H1 (cell line): ENCODE measurements at regions not wholly inside any gene's neighbourhood (a gene's known extent, or its start where the extent isn't known, plus 50 kb on each side); places are given as distances from the start of the nearest gene placed in this dataset.
A peak's percentile ranks its signal among the peaks of the same experiment; 100 is the strongest.

Experiments used
- CTCF ChIA-PET: fragments of 300-600 bp; sonication (Branson Sonifier 250); formaldehyde crosslinking; loops from one replicate; lab custom pipeline; 2021; ENCODE audit not compliant: partially characterized antibody; lab: Charles Lee
- POLR2A ChIA-PET: fragments of 300-600 bp; sonication (Branson Sonifier 250); formaldehyde crosslinking; loops from one replicate; lab custom pipeline; 2021; ENCODE audit warnings: inconsistent platforms; ENCODE audit not compliant: partially characterized antibody; lab: Charles Lee
- DNase-seq, 2 experiments: peaks; one replicate each; pipeline versions ENCODE4 v3.0.0 to v3.0.0-alpha.2; 2010 to 2022; ENCODE audit warnings: low spot score in 2 of 2, low read depth in 1 of 2, mixed read lengths in 1 of 2
- FAIRE-seq: peaks from 2 replicates; lab custom pipeline; 2011; peaks lifted over from hg19 to GRCh38; lab: Jason Lieb, UNC
- H2AFZ ChIP-seq: 2 replicates; pipeline ENCODE4 v1.8.1; 2012; ENCODE audit warnings: low read length, inconsistent platforms
- H2AK5ac ChIP-seq: 2 replicates; pipeline ENCODE4 v1.6.1; 2013; ENCODE audit warnings: low read depth, low read length
- H2BK120ac ChIP-seq: replicated peaks from 2 replicates; pipeline ENCODE3; 2013; ENCODE audit warnings: low read depth, low read length, inconsistent platforms
- H2BK12ac ChIP-seq: 2 replicates; pipeline ENCODE4 v1.6.1; 2013; ENCODE audit warnings: low read depth, low read length
- H2BK15ac ChIP-seq: 2 replicates; pipeline ENCODE4 v1.6.1; 2013; ENCODE audit warnings: low read length
- H2BK20ac ChIP-seq: 2 replicates; pipeline ENCODE4 v1.6.1; 2013; ENCODE audit warnings: low read length
- H2BK5ac ChIP-seq: 2 replicates; pipeline ENCODE4 v1.6.1; 2013; ENCODE audit warnings: low read depth, low read length
- H3K14ac ChIP-seq: 2 replicates; pipeline ENCODE4 v1.6.1; 2013; ENCODE audit warnings: inconsistent platforms; ENCODE audit not compliant: insufficient read length
- H3K18ac ChIP-seq: 2 replicates; pipeline ENCODE4 v1.6.1; 2013; ENCODE audit warnings: low read length; ENCODE audit errors: extremely low read depth
- H3K23ac ChIP-seq: 2 replicates; pipeline ENCODE4 v1.6.1; 2013; ENCODE audit warnings: inconsistent platforms; ENCODE audit not compliant: insufficient read length
- H3K23me2 ChIP-seq: 2 replicates; pipeline ENCODE4 v1.6.1; 2013; ENCODE audit warnings: low read depth, low read length
- H3K27ac ChIP-seq: 2 replicates; pipeline ENCODE4 v1.6.1; 2011; ENCODE audit warnings: low read depth, low read length, inconsistent platforms
- H3K27me3 ChIP-seq, 4 experiments: replicated peaks in 1 of 4; 1 replicate in 1 of 4; 2 replicates in 3 of 4; pipeline versions ENCODE4 v1.6.1 to v1.8.1; 2011 to 2013; ENCODE audit warnings: low read length in 3 of 4, mild to moderate bottlenecking in 3 of 4, inconsistent platforms in 2 of 4, mixed read lengths in 2 of 4, moderate library complexity in 1 of 4; ENCODE audit not compliant: control insufficient read depth in 3 of 4, insufficient read depth in 3 of 4; ENCODE audit errors: extremely low read depth in 1 of 4
- H3K36me3 ChIP-seq, 4 experiments: 2 replicates each; pipeline versions ENCODE4 v1.6.1 to v1.8.1; 2011 to 2013; ENCODE audit warnings: mild to moderate bottlenecking in 4 of 4, low read length in 3 of 4, moderate library complexity in 2 of 4, control low read depth in 1 of 4, inconsistent platforms in 1 of 4; ENCODE audit not compliant: insufficient read depth in 4 of 4, control insufficient read depth in 2 of 4
- H3K4ac ChIP-seq: replicated peaks from 2 replicates; pipeline ENCODE3; 2013; ENCODE audit warnings: low read length, low read depth, mixed read lengths, inconsistent platforms; ENCODE audit not compliant: insufficient read length
- H3K4me1 ChIP-seq, 4 experiments: replicated peaks in 1 of 4; 1 replicate in 1 of 4; 2 replicates in 3 of 4; pipeline versions ENCODE4 v1.6.1 to v1.8.1; 2011 to 2013; ENCODE audit warnings: low read length in 3 of 4, inconsistent platforms in 2 of 4, mixed read lengths in 1 of 4; ENCODE audit not compliant: insufficient read depth in 4 of 4, control insufficient read depth in 3 of 4
- H3K4me2 ChIP-seq, 2 experiments: 2 replicates each; pipeline versions ENCODE4 v1.6.1 to v1.8.1; 2011 to 2013; ENCODE audit warnings: low read depth in 2 of 2, low read length in 2 of 2, control low read depth in 1 of 2, inconsistent platforms in 1 of 2, mild to moderate bottlenecking in 1 of 2; ENCODE audit not compliant: insufficient read depth in 1 of 2
- H3K4me3 ChIP-seq, 4 experiments: fragments of 200-600, 300-600 bp in 1 of 4; sonication (generic), shearing (Covaris generic), sonication (Bioruptor Twin) in 1 of 4; 2 replicates each; pipeline versions ENCODE4 v1.5.1 to v1.8.1; 2011 to 2016; ENCODE audit warnings: low read length in 4 of 4, low read depth in 3 of 4, control low read depth in 2 of 4, inconsistent platforms in 2 of 4, mild to moderate bottlenecking in 2 of 4, mixed read lengths in 1 of 4, moderate library complexity in 1 of 4; ENCODE audit not compliant: insufficient read depth in 2 of 4; ENCODE audit errors: extremely low read depth in 1 of 4
- H3K56ac ChIP-seq: replicated peaks from 2 replicates; pipeline ENCODE3; 2013; ENCODE audit warnings: low read depth, mild to moderate bottlenecking, mixed read lengths, low read length, inconsistent platforms; ENCODE audit not compliant: insufficient read length
- H3K79me1 ChIP-seq: 2 replicates; pipeline ENCODE4 v1.6.1; 2013; ENCODE audit warnings: low read depth, low read length, control low read depth
- H3K79me2 ChIP-seq, 2 experiments: 2 replicates each; pipeline versions ENCODE4 v1.6.1 to v1.8.1; 2012 to 2013; ENCODE audit warnings: low read length in 2 of 2, mild to moderate bottlenecking in 2 of 2, inconsistent platforms in 1 of 2; ENCODE audit not compliant: insufficient read depth in 2 of 2, control insufficient read depth in 1 of 2
- H3K9ac ChIP-seq, 4 experiments: replicated peaks in 1 of 4; 1 replicate in 1 of 4; 2 replicates in 3 of 4; pipeline versions ENCODE4 v1.6.1 to v1.8.1; 2011 to 2013; ENCODE audit warnings: low read depth in 3 of 4, low read length in 3 of 4, control low read depth in 2 of 4, mild to moderate bottlenecking in 2 of 4, moderate library complexity in 2 of 4, inconsistent platforms in 1 of 4; ENCODE audit errors: extremely low read depth in 1 of 4
- H3K9me3 ChIP-seq, 2 experiments: 2 replicates each; pipeline versions ENCODE4 v1.6.1 to v1.8.1; 2012 to 2013; ENCODE audit warnings: mild to moderate bottlenecking in 2 of 2, moderate library complexity in 2 of 2, control low read depth in 1 of 2, inconsistent platforms in 1 of 2, low read depth in 1 of 2, low read length in 1 of 2, mixed read lengths in 1 of 2; ENCODE audit not compliant: insufficient read depth in 2 of 2
- H4K20me1 ChIP-seq, 2 experiments: replicated peaks in 1 of 2; 2 replicates each; pipeline versions ENCODE3 to v1.8.1; 2011 to 2013; ENCODE audit warnings: inconsistent platforms in 2 of 2, low read length in 2 of 2, mild to moderate bottlenecking in 1 of 2; ENCODE audit not compliant: insufficient read depth in 2 of 2, control insufficient read depth in 1 of 2
- H4K5ac ChIP-seq: 2 replicates; pipeline ENCODE4 v1.6.1; 2013; ENCODE audit warnings: low read length, low read depth, mixed read lengths, inconsistent platforms; ENCODE audit not compliant: insufficient read length
- H4K8ac ChIP-seq: 2 replicates; pipeline ENCODE4 v1.8.0; 2013; ENCODE audit warnings: mild to moderate bottlenecking, moderate library complexity, low read length, inconsistent platforms; ENCODE audit not compliant: insufficient read depth; ENCODE audit errors: extremely low read depth
- H4K91ac ChIP-seq: replicated peaks from 2 replicates; pipeline ENCODE3; 2013; ENCODE audit warnings: low read length, mixed read lengths, inconsistent platforms; ENCODE audit not compliant: insufficient read length
- CTCF ChIP-seq, 3 experiments: IDR thresholded peaks; 1 replicate in 2 of 3; 2 replicates in 1 of 3; pipeline versions ENCODE4 v1.5.1 to v1.6.1; 2011; ENCODE audit warnings: low read length in 3 of 3, mild to moderate bottlenecking in 3 of 3, inconsistent platforms in 2 of 3, low read depth in 1 of 3, moderate library complexity in 1 of 3; ENCODE audit not compliant: insufficient read depth in 1 of 3; ENCODE audit errors: control extremely low read depth in 1 of 3
- RAD21 ChIP-seq, 2 experiments: IDR thresholded peaks in 1 of 2; conservative IDR thresholded peaks in 1 of 2; 2 replicates each; pipeline ENCODE4 v1.6.1; 2011; ENCODE audit warnings: low read depth in 2 of 2, low read length in 2 of 2, improper control_type of control experiment in 1 of 2, inconsistent platforms in 1 of 2, mild to moderate bottlenecking in 1 of 2, moderate library complexity in 1 of 2
- SP4 ChIP-seq: IDR thresholded peaks from 2 replicates; pipeline ENCODE4 v1.6.1; 2012; ENCODE audit warnings: low read length, inconsistent platforms
- WGBS, 2 experiments: shearing (Covaris generic) in 1 of 2; methylation state at CpG; one replicate each; pipeline versions ENCODE4 v1.1.6 to v1.1.7; 2013 to 2015; ENCODE audit warnings: low lambda C conversion rate in 2 of 2, mixed read lengths in 2 of 2, inconsistent platforms in 1 of 2, low coverage in 1 of 2, missing lambda C conversion rate in 1 of 2; ENCODE audit not compliant: insufficient replicate concordance in 2 of 2, insufficient coverage in 1 of 2, insufficient read length in 1 of 2; ENCODE audit errors: extremely low coverage in 1 of 2, missing lambda C conversion rate in 1 of 2; 5-methylcytosine and 5-hydroxymethylcytosine counted together

- WGBS, 2 experiments, result 84% methylated on average over 8 of the region's 8 CpGs; no CpG with 5 or more reads in 1 of the 2 experiments
- Histone ChIP-seq H2BK5ac (no peak overlapping the region), H2BK12ac (no peak overlapping the region), H3K18ac (no peak overlapping the region), H3K27ac (no peak overlapping the region), H4K8ac (no peak overlapping the region), H3K4me2 (no peak overlapping the region), H3K79me2 (no peaks in the 10 kb centered on the region), H3K9ac (no peak overlapping the region), H3K4me3 (no peak overlapping the region), H3K36me3 (no peaks in the 10 kb centered on the region), H3K23ac (no peak overlapping the region), H3K27me3 (no peaks in the 10 kb centered on the region), H4K20me1 (no peaks in the 10 kb centered on the region), H2AFZ (no peak overlapping the region; the same call in 1 of the 2 replicates), H3K4ac (no peak overlapping the region), H4K91ac (no peak overlapping the region), H2BK20ac (no peak overlapping the region), H3K4me1 (no peaks in the 10 kb centered on the region), H4K5ac (no peak overlapping the region), H2BK15ac (no peak overlapping the region), H3K79me1 (no peaks in the 10 kb centered on the region), H3K9me3 (no peaks in the 10 kb centered on the region), H2BK120ac (no peak overlapping the region), H3K23me2 (no peaks in the 10 kb centered on the region), H3K56ac (no peak overlapping the region), H2AK5ac (no peak overlapping the region), H3K14ac (no peak overlapping the region)
- DNase-seq (peak in 1 of 2 experiments; percentile 50), FAIRE-seq (no peak)
- TF ChIP-seq SP4 (no peak), RAD21 (IDR thresholded peaks at IDR 0.05 in 1 of 2, conservative IDR thresholded peaks at IDR 0.05 in 1 of 2; ENCODE audit: low read depth in 2 of 2, low read length in 2 of 2) (peak; percentile 42 to 53; a peak in 3 of 4 replicates), CTCF (IDR thresholded peaks at IDR 0.05; ENCODE audit: control extremely low read depth in 1 of 3, insufficient read depth in 1 of 3, low read depth in 1 of 3, low read length in 3 of 3) (peak; percentile 36 to 46 (median 45); a peak in 3 of 4 replicates)
- POLR2A ChIA-PET, result no interaction called here
- CTCF ChIA-PET, result interaction anchor here (1.8 to 3.0 kb wide), 2 partner anchors 10 to 94 kb away, joined by 7 to 12 read pairs; no protein-coding TSS in a partner anchor
Measured at GRCh38 chr6:21494505-21494904, 99.0 kb upstream of the SOX4 start.
